Osteocyte (in vitro differentiated cells): ENCODE measurements at regions not wholly inside any gene's neighbourhood (a gene's known extent, or its start where the extent isn't known, plus 50 kb on each side); places are given as distances from the start of the nearest gene placed in this dataset.

Experiments used
- DNase-seq: peaks from one replicate; pipeline ENCODE4 v3.0.0; 2021; ENCODE audit warnings: mixed read lengths; ENCODE audit not compliant: unreplicated experiment; ENCODE audit errors: extremely low spot score
- H3K27ac Mint-ChIP-seq: one replicate; pipeline ENCODE4 v1.8.0; 2021; ENCODE audit warnings: mild to moderate bottlenecking, mixed read lengths; ENCODE audit not compliant: unreplicated experiment
- H3K27me3 Mint-ChIP-seq: one replicate; pipeline ENCODE4 v1.8.0; 2021; ENCODE audit warnings: mixed read lengths; ENCODE audit not compliant: unreplicated experiment
- H3K36me3 Mint-ChIP-seq: one replicate; pipeline ENCODE4 v1.8.0; 2021; ENCODE audit warnings: mixed read lengths; ENCODE audit not compliant: unreplicated experiment
- H3K4me1 Mint-ChIP-seq: one replicate; pipeline ENCODE4 v1.8.0; 2021; ENCODE audit warnings: mixed read lengths; ENCODE audit not compliant: unreplicated experiment
- H3K4me3 Mint-ChIP-seq: one replicate; pipeline ENCODE4 v1.8.0; 2021; ENCODE audit warnings: mild to moderate bottlenecking, moderate library complexity, mixed read lengths; ENCODE audit not compliant: unreplicated experiment
- H3K9me3 Mint-ChIP-seq: one replicate; pipeline ENCODE4 v1.8.0; 2021; ENCODE audit warnings: mixed read lengths; ENCODE audit not compliant: unreplicated experiment
- CTCF ChIP-seq: fragments of 200-600 bp; sonication (generic); IDR thresholded peaks from 2 replicates; pipeline ENCODE4 v1.5.0; 2021; ENCODE audit warnings: antibody characterized with exemption, mild to moderate bottlenecking, moderate library complexity

- no peaks in the 10 kb centered on the region for H3K36me3 Mint-ChIP-seq
- peak; percentile 54 for DNase-seq
- TF ChIP-seq CTCF: no peak
- peaks cover 13% of the 10 kb centered on the region for H3K9me3 Mint-ChIP-seq
- H3K27me3 Mint-ChIP-seq: no peaks in the 10 kb centered on the region
- no peaks in the 10 kb centered on the region for H3K4me1 Mint-ChIP-seq
- no peak overlapping the region for H3K4me3 Mint-ChIP-seq
- H3K27ac Mint-ChIP-seq: no peak overlapping the region
These were observed 136.1 kb downstream of the PAPOLA start for GRCh38 chr14:96638041-96638855.

GRCh38 chr14:96639550-96639949 is 137.4 kb downstream of the PAPOLA start:
- Mint-ChIP-seq H3K36me3 (no peaks in the 10 kb centered on the region), H3K27ac (no peak overlapping the region), H3K4me1 (no peaks in the 10 kb centered on the region), H3K27me3 (no peaks in the 10 kb centered on the region), H3K9me3 (peaks cover 13% of the 10 kb centered on the region), H3K4me3 (no peak overlapping the region)
- no peak for TF ChIP-seq CTCF
- no peak for DNase-seq

GRCh38 chr14:96648506-96649326 is 146.5 kb downstream of the PAPOLA start:
- Mint-ChIP-seq H3K4me3 (no peak overlapping the region), H3K9me3 (no peaks in the 10 kb centered on the region), H3K27me3 (no peaks in the 10 kb centered on the region), H3K27ac (no peak overlapping the region), H3K4me1 (no peaks in the 10 kb centered on the region), H3K36me3 (no peaks in the 10 kb centered on the region)
- DNase-seq: no peak
- TF ChIP-seq CTCF: no peak

- no peak for DNase-seq
- Mint-ChIP-seq H3K36me3 (no peaks in the 10 kb centered on the region), H3K27me3 (no peaks in the 10 kb centered on the region), H3K4me1 (no peaks in the 10 kb centered on the region), H3K4me3 (no peak overlapping the region), H3K9me3 (no peaks in the 10 kb centered on the region), H3K27ac (no peak overlapping the region)
- TF ChIP-seq CTCF: no peak
These were observed 147.1 kb downstream of the PAPOLA start for GRCh38 chr14:96649327-96649601.

GRCh38 chr14:96653597-96653996 is 143.6 kb upstream of the VRK1 start:
- no peaks in the 10 kb centered on the region for H3K4me1 Mint-ChIP-seq
- H3K36me3 Mint-ChIP-seq: no peaks in the 10 kb centered on the region
- H3K27ac Mint-ChIP-seq: no peak overlapping the region
- TF ChIP-seq CTCF: no peak
- no peak for DNase-seq
- H3K9me3 Mint-ChIP-seq: peaks cover 6% of the 10 kb centered on the region
- no peaks in the 10 kb centered on the region for H3K27me3 Mint-ChIP-seq
- no peak overlapping the region for H3K4me3 Mint-ChIP-seq
